ENCODE measurements at regions not wholly inside any gene's neighbourhood (a gene's known extent, or its start where the extent isn't known, plus 50 kb on each side); places are given as distances from the start of the nearest gene placed in this dataset.

GRCh38 chr4:136737066-136737465 is 795.2 kb downstream of the PCDH18 start:
- Histone ChIP-seq H3K27me3 (no peaks in the 10 kb centered on the region), H3K9me3 (no peaks in the 10 kb centered on the region), H3K4me3 (ENCODE audit: low read depth, low read length) (no peak overlapping the region), H3K36me3 (no peaks in the 10 kb centered on the region), H3K4me1 (no peaks in the 10 kb centered on the region)
- no peak for DNase-seq
- TF ChIP-seq CTCF (IDR thresholded peaks at IDR 0.05; ENCODE audit: low read depth, low read length) = no peak

DNA sequence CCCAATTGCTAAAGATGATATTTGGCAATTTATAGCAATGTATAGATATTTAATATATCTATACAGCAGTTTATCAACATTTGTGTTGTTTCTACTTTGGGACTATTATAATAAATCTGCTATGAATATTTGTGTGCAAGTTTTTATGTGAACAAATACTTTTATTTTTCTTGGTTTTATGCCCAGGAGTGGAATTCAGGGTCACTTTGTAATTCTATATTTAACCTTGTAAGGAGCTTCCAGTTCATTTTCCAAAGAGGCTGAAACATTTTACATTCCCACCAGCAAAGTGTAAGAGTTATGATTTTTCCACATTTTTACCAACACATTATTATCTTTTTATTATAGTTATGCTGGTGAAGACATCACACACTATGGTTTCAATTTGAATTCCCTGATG is 801.3 kb downstream of the PCDH18 start:
- Histone ChIP-seq H3K9me3 (no peaks in the 10 kb centered on the region), H3K27me3 (no peaks in the 10 kb centered on the region)

GRCh38 chr4:136725286-136726081 is 806.8 kb downstream of the PCDH18 start:
- Histone ChIP-seq H3K4me1 (no peaks in the 10 kb centered on the region), H3K27me3 (no peaks in the 10 kb centered on the region), H3K9me3 (no peaks in the 10 kb centered on the region), H3K36me3 (no peaks in the 10 kb centered on the region), H3K4me3 (ENCODE audit: low read depth, low read length) (no peak overlapping the region)
- TF ChIP-seq CTCF (IDR thresholded peaks at IDR 0.05; ENCODE audit: low read depth, low read length) = no peak
- no peak for DNase-seq

More for the DNA sequence above, 801.3 kb downstream of the PCDH18 start:
- no peaks in the 10 kb centered on the region for H3K4me1 ChIP-seq
- TF ChIP-seq CTCF (IDR thresholded peaks at IDR 0.05; ENCODE audit: low read depth, low read length) = no peak
- no peak overlapping the region for H3K4me3 ChIP-seq (ENCODE audit: low read depth, low read length)
- no peak for DNase-seq
- no peaks in the 10 kb centered on the region for H3K36me3 ChIP-seq

DNA sequence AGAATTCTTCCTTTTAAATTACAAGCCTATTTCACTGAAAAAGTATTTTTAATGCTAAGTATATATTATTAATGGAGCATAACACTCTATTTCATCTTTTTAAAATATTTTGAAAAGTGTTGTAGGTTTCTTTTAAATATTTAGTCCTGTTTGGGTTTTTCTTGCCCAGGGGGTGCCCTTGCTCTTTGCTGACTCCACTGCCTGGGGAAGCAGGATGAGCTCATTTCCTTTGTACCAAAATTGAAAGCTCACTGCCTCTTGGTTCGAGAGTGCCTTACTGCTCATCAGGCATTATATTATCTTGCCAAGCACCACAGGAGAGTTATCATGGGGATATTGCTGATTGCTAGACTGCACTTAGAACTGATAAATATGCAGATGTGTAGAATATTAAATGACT is 819.2 kb downstream of the PCDH18 start:
- H3K9me3 ChIP-seq = no peaks in the 10 kb centered on the region; the same call in 1 of the 2 replicates
- no peak for DNase-seq
- H3K36me3 ChIP-seq = no peaks in the 10 kb centered on the region
- H3K4me1 ChIP-seq = no peaks in the 10 kb centered on the region
- no peak overlapping the region for H3K4me3 ChIP-seq (ENCODE audit: low read depth, low read length)
- TF ChIP-seq CTCF (IDR thresholded peaks at IDR 0.05; ENCODE audit: low read depth, low read length) = peak; percentile 27; the same call in 1 of the 2 replicates
- H3K27me3 ChIP-seq = no peaks in the 10 kb centered on the region

- no peak for TF ChIP-seq CTCF (IDR thresholded peaks at IDR 0.05; ENCODE audit: low read depth, low read length)
- Histone ChIP-seq H3K9me3 (no peaks in the 10 kb centered on the region; the same call in none of the 2 replicates), H3K27me3 (no peaks in the 10 kb centered on the region), H3K4me3 (ENCODE audit: low read depth, low read length) (no peak overlapping the region), H3K36me3 (no peaks in the 10 kb centered on the region), H3K4me1 (no peaks in the 10 kb centered on the region)
- DNase-seq = no peak
Observed at GRCh38 chr4:136709897-136710296, 822.4 kb downstream of the PCDH18 start.

DNA sequence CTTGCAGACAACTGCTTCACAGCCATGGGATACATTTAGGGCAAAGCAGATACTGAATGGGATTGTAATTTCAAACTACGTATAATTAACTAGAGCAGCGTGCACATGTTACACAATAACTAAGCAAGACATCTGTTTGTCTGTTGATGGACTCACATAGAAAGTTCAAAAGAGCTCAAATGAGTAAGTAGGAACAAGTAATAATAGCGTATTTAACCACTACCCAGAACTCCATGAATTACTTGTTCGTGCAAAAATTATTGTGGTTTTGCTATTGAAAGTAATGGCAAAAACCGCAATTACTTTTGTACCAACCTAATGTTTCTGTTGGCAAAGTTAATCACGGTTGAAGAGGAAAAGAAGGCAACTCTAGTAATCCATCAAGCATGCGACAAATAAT is 825.4 kb downstream of the PCDH18 start:
- Histone ChIP-seq H3K27me3 (no peaks in the 10 kb centered on the region), H3K4me3 (ENCODE audit: low read depth, low read length) (no peak overlapping the region), H3K4me1 (no peaks in the 10 kb centered on the region), H3K36me3 (no peaks in the 10 kb centered on the region), H3K9me3 (no peaks in the 10 kb centered on the region; the same call in none of the 2 replicates)
- TF ChIP-seq CTCF (IDR thresholded peaks at IDR 0.05; ENCODE audit: low read depth, low read length) = no peak
- DNase-seq = no peak

Measured in BE2C (cell line).